GM12892 (cell line): ENCODE measurements at regions not wholly inside any gene's neighbourhood (a gene's known extent, or its start where the extent isn't known, plus 50 kb on each side); places are given as distances from the start of the nearest gene placed in this dataset.

ENCODE experiments used
- POLR2A ChIP-seq: IDR thresholded peaks from 2 replicates; pipeline ENCODE4 v1.6.1; 2011; ENCODE audit warnings: low read depth, low read length, control low read depth
- POLR2AphosphoS5 ChIP-seq: IDR thresholded peaks from 2 replicates; pipeline ENCODE4 v1.6.1; 2011; ENCODE audit warnings: low read depth, low read length, control low read depth
- TAF1 ChIP-seq: IDR thresholded peaks from 2 replicates; pipeline ENCODE4 v1.6.1; 2011; ENCODE audit warnings: low read depth, mild to moderate bottlenecking, control low read depth, low read length, borderline replicate concordance

- TF ChIP-seq POLR2AphosphoS5 (no peak), POLR2A (no peak), TAF1 (no peak)
These were observed 259.4 kb downstream of the TLR4 start for GRCh38 chr9:117963493-117964090.
